HG02840 (cell line): ENCODE measurements at regions not wholly inside any gene's neighbourhood (a gene's known extent, or its start where the extent isn't known, plus 50 kb on each side); places are given as distances from the start of the nearest gene placed in this dataset.
"Not testable (repeated sequence)": the region's sequence is repeated elsewhere in the genome, so short reads cannot be mapped to it uniquely, and the experiment has no call there.

ENCODE experiments used
- ATAC-seq: cut with Tn5 transposase; IDR thresholded peaks from one replicate; pipeline ENCODE4 v1.9.1; 2021; ENCODE audit warnings: mild to moderate bottlenecking, moderate library complexity, moderate number of reproducible peaks; ENCODE audit not compliant: unreplicated experiment, low FRiP score

DNA sequence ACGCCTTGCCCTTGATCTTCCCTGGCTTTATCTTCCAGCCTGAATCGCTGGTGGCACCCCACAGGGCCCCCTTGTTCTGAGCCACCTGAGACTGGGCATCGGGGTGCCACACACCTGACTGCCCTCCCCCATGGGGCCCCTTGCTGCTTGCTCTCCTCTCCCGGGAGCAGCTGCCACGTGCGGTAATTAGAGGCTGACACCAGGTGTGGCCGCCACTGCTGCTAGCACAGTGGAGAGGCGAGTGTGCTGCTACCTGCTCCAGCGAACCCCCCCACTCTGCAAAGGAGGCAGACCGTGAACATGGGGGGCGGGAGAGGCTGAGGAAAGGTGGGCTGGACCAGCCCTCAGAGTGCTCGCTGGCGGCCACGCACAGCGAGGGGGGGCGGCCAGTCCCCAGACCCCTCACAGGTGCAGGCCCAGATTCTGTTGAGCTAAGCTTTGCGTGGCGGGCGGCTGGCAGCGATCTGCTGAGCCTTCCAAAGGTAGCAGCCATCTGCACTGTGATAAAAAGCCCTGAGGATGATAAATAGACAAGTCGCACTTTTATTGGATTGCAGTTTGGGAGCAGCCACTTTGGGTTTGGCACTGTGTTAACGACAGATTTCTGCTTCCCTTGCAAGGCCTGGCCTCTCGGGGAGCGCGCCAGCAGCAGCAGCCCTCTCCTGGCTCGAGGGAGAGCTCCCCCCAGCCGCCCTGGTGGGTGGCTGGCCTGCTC lies 167.9 kb upstream of the GSE1 start:
- no peak for ATAC-seq

DNA sequence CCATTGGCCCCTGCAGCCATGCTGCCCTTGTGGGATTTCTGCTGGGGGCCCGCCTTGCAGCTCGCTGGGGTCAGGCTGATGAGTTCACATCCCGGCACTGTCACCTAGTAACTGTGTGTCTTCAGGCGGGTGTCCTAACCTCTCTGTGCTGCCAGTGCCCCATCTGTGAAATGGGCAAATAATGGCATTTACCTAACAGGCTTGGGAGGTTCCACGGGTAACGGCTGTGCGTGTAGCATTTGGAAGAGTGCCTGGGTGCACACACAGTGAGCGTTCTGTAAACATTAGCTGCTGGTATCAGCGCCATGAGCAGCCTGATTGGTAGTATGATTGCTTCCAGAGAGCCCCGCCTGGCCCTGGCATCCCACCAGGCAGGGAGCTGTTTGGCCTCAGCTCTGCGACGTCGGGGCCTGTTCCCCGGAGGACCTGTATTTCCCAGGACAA lies 167.3 kb upstream of the GSE1 start:
- ATAC-seq, result no peak

DNA sequence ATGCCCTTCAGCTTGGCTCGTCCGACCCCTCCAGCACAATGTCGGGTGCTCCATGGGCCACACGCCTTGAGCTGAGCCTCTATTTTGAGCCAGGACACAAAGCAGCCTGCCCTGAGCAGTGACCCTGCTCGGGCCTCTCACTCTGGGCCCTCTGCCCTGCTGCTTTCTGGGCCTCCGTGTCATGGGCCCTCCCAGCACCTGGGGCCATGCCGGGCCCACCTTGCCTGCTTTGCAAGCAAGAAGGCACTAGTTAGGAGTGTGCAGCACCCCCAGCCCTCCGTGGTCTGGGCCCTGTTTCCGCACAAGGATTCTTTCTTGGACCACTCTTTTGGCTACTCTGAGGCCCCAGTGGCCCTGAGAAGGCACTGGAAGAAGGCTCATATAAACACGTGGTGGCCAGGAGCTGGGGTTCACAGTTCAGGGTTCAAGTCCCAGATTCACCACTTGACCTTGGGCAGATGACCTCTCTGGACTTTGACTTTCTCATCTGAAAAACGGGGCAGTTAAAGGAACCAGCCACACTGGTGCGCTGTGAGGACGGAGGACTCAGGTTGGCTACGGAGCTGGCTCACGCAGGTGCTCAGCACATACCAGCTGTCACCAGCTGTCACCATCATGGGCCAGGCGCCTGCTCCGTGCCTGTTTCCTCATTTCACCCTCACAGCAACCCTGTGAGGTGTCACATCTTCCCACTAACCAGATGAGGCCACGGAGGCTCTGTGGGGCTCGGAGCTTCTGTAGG lies 166.0 kb upstream of the GSE1 start:
- no peak for ATAC-seq

DNA sequence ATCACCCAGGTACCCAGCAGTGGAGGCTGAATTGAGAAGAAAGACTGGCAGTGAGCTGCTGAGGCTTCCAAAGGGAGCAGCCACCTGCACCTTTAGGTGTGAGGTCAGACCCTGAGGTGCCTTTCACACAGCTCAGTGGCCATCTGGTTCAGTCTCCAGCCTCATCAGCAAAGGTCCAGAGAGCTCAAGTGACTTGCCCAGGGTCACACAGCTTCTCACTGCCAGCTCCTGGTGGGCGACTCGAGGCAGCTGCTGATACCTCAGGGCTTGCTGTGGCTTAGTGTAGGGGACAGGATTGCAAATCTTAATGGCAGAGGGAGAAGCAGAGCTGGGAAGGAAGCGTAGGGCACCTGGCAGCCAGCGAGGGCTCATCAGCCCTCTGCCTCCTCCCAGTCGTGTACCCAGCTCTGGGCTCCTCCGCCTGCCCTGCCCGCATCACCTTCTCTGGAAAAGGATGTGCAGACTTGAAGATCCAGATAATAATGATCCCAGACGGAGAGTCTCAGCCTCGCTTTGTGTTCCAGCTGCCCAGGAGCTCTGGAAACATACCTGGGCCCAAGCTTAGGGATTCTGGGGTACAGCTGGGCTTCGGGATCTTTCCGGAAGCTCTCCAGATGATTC lies 165.3 kb upstream of the GSE1 start:
- ATAC-seq, result no peak

DNA sequence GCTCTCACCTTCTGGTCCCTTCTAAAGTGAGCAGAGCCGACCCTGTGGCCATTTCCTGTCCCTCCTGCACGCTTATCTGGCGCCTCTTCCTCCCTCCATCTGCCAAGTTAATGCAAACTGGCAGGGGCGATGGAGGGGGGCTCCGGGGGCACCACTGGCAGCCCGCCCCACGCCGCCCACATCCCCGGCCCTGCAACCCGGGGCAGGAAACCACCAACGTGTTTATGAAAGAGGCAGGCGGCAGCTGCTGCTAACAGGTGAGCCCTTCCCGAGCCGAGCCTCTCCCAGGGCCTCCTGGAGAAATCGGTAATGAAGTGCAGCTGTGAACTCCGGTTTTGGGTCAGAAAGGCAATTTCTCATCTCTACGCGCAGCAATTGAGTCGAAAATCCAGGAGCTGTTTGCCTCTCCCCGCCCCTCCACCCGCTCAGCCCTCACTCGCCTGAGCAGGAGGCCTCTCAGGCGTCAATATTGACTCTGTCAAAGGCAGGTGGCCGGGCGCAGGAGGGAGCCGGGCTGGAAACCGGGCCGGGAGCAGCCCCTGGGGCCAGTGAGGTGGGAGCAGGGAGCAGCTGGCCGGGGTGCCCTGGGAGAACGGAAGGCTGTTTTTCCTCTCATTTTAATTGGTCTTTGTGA lies 164.4 kb upstream of the GSE1 start:
- ATAC-seq, result no peak

DNA sequence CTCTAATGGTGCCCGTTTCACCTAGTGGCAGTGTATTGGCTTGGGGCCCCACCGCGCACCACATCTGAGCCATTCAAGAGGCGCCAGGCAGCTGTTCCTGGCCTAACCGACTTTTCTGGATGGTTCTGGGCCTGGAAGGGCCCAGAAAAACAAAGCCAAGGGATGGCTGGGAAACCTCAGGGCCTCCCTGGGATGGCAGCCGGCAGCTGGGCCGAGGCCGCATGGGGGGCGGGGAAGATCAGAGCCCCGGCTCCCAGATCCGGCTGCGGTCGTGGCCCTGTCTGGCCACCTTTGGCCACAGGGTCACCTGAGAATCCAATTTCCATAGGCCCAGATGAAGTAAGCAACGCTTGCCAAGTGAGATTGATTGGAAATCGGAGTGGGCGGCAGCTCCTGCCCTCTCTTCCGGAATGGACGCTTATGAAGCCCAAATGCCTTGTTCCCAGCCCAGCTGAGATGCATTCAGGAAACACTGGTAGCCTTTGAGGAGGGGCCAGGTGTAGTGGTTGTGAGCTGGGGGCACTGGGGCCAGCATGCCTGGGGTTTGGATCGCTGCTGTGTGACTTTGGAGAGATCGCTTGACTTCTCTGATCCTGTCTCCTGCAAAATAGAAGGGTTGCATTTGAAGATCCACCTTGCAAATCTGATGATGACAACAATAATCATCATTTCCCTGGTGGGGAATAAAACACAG lies 163.8 kb upstream of the GSE1 start:
- ATAC-seq, result no peak

DNA sequence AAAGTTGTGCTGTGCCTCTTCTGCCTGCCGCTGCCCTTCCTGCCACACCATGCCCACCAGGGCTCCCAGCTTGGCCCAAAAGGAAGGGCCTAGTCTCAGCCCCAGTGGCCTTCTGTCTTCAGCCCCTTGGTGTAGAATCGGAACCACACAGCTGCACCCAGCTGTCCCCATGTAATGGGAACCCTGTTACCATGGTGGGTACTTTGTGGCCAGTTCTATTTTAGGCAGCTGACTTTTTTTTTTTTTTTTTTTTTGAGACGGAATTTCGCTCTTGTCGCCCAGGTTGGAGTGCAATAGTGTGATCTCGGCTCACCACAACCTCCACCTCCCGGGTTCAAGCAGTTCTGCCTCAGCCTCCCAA lies 163.3 kb upstream of the GSE1 start:
- no peak for ATAC-seq

DNA sequence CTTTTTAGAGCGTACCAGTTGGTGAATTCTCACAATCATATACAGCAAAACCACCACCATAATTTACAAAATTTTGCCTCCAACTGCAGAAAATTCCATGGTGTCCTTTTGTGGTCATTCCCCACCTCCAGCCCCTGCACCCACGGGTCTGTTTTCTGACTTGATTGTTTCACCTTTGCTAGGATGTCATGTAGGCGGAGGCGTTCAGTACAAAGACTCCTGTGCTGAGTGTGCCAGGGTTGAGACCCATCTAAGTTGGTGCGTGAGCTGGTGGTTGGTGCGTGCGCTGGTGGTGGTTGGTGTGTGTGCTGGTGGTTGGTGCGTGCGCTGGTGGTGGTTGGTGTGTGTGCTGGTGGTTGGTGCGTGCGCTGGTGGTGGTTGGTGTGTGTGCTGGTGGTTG lies 162.0 kb upstream of the GSE1 start:
- not testable (repeated sequence) for ATAC-seq

DNA sequence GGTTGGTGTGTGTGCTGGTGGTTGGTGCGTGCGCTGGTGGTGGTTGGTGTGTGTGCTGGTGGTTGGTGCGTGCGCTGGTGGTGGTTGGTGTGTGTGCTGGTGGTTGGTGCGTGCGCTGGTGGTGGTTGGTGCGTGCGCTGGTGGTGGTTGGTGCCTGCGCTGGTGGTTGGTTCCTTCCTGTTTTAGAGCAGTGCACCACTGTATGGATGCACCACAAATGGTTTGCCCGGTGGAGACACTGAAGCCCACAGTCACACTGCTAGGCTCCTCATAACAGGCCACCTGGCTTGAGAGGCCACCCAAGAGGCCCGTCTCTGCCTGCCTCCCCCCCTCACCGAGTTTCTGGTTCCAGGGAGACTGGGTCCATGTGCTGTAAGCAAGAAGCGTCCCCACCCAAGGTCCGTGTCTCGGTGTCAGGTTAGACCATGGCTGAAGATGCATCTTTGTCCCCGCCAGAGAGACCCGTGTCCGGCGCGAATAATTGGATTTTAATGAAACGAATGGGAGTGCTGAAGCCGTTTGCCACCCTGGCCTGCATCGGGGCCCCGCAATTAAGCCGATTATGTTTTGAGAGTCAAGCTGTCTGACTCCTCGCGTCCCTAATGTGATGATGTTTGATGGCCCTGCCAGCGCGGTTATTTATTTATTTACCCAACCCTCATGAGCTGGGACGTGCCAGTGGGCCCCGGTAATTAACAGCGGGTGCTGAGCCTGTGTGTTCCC lies 161.3 kb upstream of the GSE1 start:
- no peak for ATAC-seq

DNA sequence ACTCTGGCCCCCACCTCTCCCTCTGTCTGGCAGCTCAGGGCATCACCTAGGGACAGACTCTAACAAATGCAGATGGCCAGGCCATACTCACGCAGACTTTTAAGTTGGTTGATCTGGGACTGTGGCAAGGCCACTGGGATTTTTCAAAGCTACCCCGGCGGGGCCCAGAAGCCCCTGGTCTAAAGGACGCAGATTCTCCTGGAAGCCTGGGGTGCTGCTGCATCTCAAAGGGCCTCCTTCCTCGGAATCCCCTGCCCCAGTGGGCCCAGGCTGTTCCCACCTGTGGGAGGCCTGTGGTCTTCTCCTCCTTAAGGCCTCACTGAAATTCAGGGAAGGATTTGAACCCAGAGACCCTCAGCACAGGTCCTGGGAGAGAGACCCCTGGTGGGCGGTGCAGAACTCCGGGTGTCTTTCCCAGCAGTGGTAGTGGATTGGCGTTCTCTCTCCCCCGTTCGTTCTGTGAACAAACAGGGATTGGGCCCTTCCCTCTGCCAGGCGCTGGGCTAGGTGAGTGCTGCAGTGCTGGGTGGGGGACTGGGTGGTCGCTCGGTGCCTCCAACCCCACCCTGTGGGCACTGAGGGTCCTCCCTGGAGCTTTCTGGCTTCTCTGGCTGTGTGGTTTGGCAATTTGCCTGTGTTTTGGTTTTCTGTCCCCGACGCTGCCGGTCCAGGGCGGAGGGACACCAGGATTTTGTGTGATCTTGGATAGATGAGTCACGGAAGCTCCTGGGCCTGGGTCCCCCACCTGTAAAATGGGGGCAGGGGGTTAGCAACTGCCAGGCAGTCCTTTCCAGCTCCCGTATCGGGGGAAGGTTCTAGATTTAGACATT lies 160.5 kb upstream of the GSE1 start:
- ATAC-seq, result no peak

DNA sequence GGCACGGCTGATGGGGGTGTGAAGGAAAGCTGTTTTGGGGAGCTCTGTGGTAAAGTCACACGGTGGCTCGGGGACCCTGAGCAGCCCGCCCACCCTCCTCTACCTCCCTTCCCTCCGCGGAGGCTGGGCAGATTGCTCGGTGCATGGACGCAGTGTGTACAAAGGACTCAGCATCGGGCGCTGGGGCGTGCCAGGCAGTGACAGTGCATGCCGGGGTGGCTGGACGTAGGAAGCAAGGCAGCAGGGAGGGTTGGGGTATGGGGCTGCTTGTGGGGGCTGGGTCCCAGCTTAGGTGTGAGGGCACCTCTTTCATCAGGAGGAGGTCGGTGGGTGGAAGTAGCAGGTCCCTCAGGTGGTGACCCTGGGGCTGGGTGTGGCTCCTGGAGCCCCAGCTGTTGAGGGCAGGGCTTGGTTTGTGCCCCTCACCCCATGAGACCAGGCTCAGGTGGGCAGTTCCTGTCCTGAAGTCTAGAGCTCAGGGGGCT lies 159.9 kb upstream of the GSE1 start:
- no peak for ATAC-seq

DNA sequence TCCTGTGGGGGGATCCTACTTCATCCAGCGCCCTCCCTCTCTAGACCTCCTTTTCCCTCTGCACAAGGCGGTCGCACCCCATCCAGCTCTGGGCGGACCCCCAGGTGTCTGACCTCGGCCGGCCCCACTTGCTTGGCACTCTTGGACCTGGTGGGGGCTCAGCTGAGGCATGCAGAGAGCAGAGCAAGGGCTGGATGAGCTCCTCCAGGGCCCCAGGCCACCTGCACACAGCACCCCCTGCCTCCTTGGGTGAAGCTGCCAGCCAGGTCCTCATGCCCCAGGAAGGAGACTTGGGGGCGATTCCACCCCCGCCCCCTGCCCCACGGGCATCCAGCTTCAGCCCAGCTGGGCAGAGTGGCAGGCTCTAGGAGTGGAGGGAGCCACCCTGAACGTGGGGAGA lies 159.4 kb upstream of the GSE1 start:
- ATAC-seq, result no peak

DNA sequence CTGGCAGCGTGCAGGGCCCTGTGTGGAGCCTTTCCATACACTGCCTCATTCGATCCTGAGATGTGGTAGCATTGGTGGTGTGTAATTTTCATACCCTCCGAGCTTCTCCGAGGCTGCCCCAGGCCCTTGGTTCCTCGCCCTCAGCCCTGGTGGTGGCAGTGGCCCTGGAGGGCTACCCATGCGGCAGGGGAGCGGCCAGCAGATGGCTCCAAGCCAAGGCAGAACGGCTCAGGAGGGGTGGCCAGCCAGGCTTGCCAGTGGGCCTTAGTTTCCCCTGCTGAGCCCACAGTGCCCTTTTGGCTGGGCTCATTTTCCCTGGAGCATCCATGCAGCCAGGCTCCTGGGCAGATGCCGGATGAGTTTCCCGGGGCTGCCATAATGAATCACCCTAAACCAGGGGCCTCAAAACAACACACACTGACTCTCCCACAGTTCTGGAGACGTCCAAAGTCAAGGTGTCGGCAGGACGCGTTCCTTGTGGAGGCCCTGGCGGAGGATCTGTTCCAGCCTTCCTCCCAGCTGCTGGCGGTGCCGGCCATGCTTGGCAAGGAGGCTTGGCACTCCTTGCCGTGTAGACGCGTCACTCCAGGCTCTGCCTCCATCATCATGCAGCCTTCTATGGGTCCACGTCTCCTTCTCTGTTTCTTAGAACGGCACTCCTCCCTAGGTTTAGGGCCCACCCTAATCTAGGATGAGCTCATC lies 158.8 kb upstream of the GSE1 start:
- no peak for ATAC-seq

DNA sequence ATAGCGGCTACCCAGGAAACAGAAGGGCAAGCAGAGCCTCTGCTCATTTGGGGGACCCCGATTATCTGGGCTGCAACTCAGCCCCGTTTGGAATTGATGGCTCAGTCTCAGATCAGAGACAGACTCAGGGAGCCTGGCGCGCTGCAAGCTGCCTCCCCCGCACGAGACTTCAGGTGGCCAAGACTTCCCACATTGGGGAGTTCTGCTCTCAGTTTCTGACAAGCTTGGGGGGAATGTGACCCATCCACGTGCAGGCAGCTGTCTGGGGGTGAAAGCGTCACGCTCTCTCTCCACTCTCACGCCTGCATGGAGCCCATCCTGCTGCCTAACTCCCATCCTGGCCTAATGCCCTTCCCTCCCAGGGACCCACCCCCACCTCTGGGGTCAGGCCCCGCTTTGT lies 157.6 kb upstream of the GSE1 start:
- ATAC-seq, result no peak

DNA sequence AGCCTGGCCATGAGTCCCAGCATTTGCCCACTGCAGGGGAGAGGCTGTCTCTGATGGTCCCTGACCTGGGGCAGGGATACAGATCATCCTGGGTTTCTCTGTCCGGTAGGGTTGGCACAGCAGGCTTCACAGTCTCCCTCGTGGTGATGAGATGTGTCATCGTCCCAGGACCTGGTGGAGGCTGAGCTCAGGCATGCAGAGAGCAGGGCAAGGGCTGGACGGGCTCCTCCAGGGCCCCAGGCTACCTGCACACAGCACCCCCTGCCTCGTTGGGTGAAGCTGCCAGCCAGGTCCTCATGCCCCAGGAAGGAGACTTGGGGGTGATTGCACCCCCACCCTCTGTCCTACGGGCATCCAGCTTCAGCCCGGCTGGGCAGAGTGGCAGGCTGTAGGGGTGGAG lies 155.8 kb upstream of the GSE1 start:
- no peak for ATAC-seq

DNA sequence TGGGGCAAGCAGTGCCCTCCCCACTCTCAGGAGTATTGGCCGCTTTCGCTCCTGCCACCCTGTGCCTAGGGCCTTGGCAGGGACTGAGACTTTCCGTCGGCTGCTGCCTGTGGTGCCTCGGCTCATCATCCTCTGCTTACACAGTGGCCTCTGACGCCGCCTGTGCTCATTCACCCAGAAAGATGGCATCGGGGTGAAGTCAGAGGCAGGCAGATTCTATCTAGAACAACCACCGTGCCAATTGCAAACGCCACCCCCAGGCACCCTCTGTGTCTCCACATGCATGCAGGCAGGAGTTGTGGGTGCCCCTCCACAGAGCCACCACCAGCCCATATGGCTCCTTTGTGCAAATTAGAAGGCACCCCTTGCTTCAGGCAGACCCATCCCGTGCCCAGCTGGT lies 154.2 kb upstream of the GSE1 start:
- ATAC-seq, result no peak

DNA sequence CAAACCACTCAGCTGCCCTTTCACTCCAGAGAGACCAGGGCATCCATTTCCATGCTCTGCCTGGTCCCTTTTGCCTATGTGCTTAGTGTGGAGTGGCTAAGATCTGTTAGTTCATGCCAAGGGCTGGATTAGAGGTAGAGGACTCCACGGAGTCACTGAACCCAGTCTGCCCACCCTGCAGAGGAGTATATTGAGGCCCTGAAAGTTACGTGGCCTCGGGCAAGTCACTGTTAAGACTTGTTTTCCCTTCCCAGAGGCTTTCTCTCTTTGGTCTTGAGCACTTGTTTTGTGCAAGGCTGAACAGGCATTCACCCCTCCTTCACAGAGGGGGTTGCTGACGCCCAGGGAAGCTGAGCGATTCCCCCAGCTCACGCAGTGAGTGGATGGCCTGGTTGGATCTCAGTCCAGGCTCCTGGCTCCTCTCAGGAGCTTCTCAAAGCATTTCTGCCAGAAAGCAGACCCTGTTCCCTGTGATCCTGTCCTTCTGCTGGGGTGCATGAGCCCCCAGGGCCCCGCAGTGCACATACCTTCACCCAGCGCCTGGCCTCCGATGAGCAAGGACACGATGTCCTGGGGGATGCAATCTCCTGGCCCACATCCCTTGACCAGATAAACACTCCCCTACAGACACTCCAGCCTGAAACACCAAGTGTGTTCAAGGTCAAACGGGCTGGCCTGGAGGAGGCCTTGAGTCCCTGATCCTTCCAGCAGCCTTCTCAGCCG lies 153.4 kb upstream of the GSE1 start:
- ATAC-seq, result no peak
